ENCODE measurements at regions not wholly inside any gene's neighbourhood (a gene's known extent, or its start where the extent isn't known, plus 50 kb on each side); places are given as distances from the start of the nearest gene placed in this dataset.

- whole genome bisulfite sequencing (ENCODE audit: insufficient coverage), result 100% methylated on average over 2 of the region's 3 CpGs
- H4K20me1 ChIP-seq (ENCODE audit: control insufficient read depth, insufficient read depth, low read length, poor library complexity, severe bottlenecking), result no peaks in the 10 kb centered on the region
- Mint-ChIP-seq H3K4me3 (no peak overlapping the region), H3K27me3 (no peaks in the 10 kb centered on the region), H3K27ac (no peak overlapping the region), H3K4me1 (no peaks in the 10 kb centered on the region), H3K9me3 (ENCODE audit: insufficient read depth) (no peaks in the 10 kb centered on the region)
- no peak overlapping the region for H3K9ac ChIP-seq (ENCODE audit: low read length)
- CTCF ChIA-PET, result no interaction called here
- no peaks in the 10 kb centered on the region for H3K79me2 ChIP-seq (ENCODE audit: control insufficient read depth, insufficient read depth, low read length)
- H3K9me3 ChIP-seq (ENCODE audit: control extremely low read depth in 1 of 3, control insufficient read depth in 2 of 3, insufficient read depth in 1 of 3, low read length in 2 of 3), result no peaks in the 10 kb centered on the region
- no peak for ATAC-seq (ENCODE audit: low read depth)
- no peaks in the 10 kb centered on the region for H3K36me3 ChIP-seq (replicated peaks in 1 of 2; ENCODE audit: control extremely low read depth in 1 of 2, control insufficient read depth in 1 of 2, extremely low read depth in 1 of 2, insufficient read depth in 2 of 2, low read length in 1 of 2)
- H3K27me3 ChIP-seq (replicated peaks in 1 of 4; ENCODE audit: control extremely low read depth in 1 of 4, control insufficient read depth in 3 of 4, insufficient read depth in 4 of 4, low read length in 3 of 4), result no peaks in the 10 kb centered on the region
- H3K27ac ChIP-seq (ENCODE audit: low read length in 2 of 2), result no peak overlapping the region
- TF ChIP-seq CTCF (IDR thresholded peaks at IDR 0.05) (no peak), EZH2 (IDR thresholded peaks at IDR 0.05; ENCODE audit: borderline replicate concordance, insufficient read depth, low read depth, low read length, poor library complexity, severe bottlenecking) (no peak)
- intact Hi-C loops (cut with micrococcal nuclease), result no loop called here
- no peak overlapping the region for H2AFZ ChIP-seq (ENCODE audit: insufficient read depth, low read depth, low read length, poor library complexity, severe bottlenecking)
- no peak overlapping the region for H3K4me3 ChIP-seq (ENCODE audit: control extremely low read depth in 1 of 5, extremely low read depth in 1 of 5, insufficient read depth in 1 of 5, low read depth in 2 of 5, low read length in 4 of 5)
- no peaks in the 10 kb centered on the region for H3K4me1 ChIP-seq (ENCODE audit: control insufficient read depth in 2 of 2, insufficient read depth in 2 of 2, low read length in 2 of 2)
- POLR2A ChIA-PET, result no interaction called here
- H3K4me2 ChIP-seq (replicated peaks; ENCODE audit: low read depth, low read length, poor library complexity, severe bottlenecking), result no peak overlapping the region
- DNase-seq, result no peak
Measured at GRCh38 chr5:124287813-124288212, 458.6 kb downstream of the ZNF608 start.

- Histone ChIP-seq H3K4me2 (replicated peaks; ENCODE audit: low read depth, low read length, poor library complexity, severe bottlenecking) (no peak overlapping the region), H3K79me2 (ENCODE audit: control insufficient read depth, insufficient read depth, low read length) (no peaks in the 10 kb centered on the region), H3K27ac (ENCODE audit: low read length in 2 of 2) (no peak overlapping the region), H4K20me1 (ENCODE audit: control insufficient read depth, insufficient read depth, low read length, poor library complexity, severe bottlenecking) (no peaks in the 10 kb centered on the region), H3K36me3 (replicated peaks in 1 of 2; ENCODE audit: control extremely low read depth in 1 of 2, control insufficient read depth in 1 of 2, extremely low read depth in 1 of 2, insufficient read depth in 2 of 2, low read length in 1 of 2) (no peaks in the 10 kb centered on the region), H3K9me3 (ENCODE audit: control extremely low read depth in 1 of 3, control insufficient read depth in 2 of 3, insufficient read depth in 1 of 3, low read length in 2 of 3) (no peaks in the 10 kb centered on the region), H3K4me3 (ENCODE audit: control extremely low read depth in 1 of 5, extremely low read depth in 1 of 5, insufficient read depth in 1 of 5, low read depth in 2 of 5, low read length in 4 of 5) (no peak overlapping the region), H2AFZ (ENCODE audit: insufficient read depth, low read depth, low read length, poor library complexity, severe bottlenecking) (no peak overlapping the region), H3K4me1 (ENCODE audit: control insufficient read depth in 2 of 2, insufficient read depth in 2 of 2, low read length in 2 of 2) (no peaks in the 10 kb centered on the region), H3K27me3 (replicated peaks in 1 of 4; ENCODE audit: control extremely low read depth in 1 of 4, control insufficient read depth in 3 of 4, insufficient read depth in 4 of 4, low read length in 3 of 4) (no peaks in the 10 kb centered on the region), H3K9ac (ENCODE audit: low read length) (no peak overlapping the region)
- Mint-ChIP-seq H3K4me1 (no peaks in the 10 kb centered on the region), H3K9me3 (ENCODE audit: insufficient read depth) (no peaks in the 10 kb centered on the region), H3K27ac (no peak overlapping the region), H3K4me3 (no peak overlapping the region), H3K27me3 (no peaks in the 10 kb centered on the region)
- DNase-seq (no peak), ATAC-seq (ENCODE audit: low read depth) (no peak)
- no peak for TF ChIP-seq EZH2 (IDR thresholded peaks at IDR 0.05; ENCODE audit: borderline replicate concordance, insufficient read depth, low read depth, low read length, poor library complexity, severe bottlenecking)
- no peak for TF ChIP-seq CTCF (IDR thresholded peaks at IDR 0.05)
- POLR2A ChIA-PET, result no interaction called here
- CTCF ChIA-PET, result no interaction called here
- WGBS (ENCODE audit: insufficient coverage), result 100% methylated on average over 1 of the region's 1 CpG
- intact Hi-C loops (cut with micrococcal nuclease), result no loop called here
Measured at GRCh38 chr5:124285733-124286132, 460.7 kb downstream of the ZNF608 start.
